ENCODE measurements at regions not wholly inside any gene's neighbourhood (a gene's known extent, or its start where the extent isn't known, plus 50 kb on each side); places are given as distances from the start of the nearest gene placed in this dataset.

- H3K4me2 ChIP-seq (ENCODE audit: low read length), result no peak overlapping the region
- H3K27me3 ChIP-seq (ENCODE audit: insufficient read depth, low read length), result peaks cover 5% of the 10 kb centered on the region
- Mint-ChIP-seq H3K27ac (ENCODE audit: unreplicated experiment) (no peak overlapping the region), H3K4me3 (ENCODE audit: unreplicated experiment) (no peak overlapping the region), H3K27me3 (ENCODE audit: low read depth, unreplicated experiment) (no peaks in the 10 kb centered on the region), H3K36me3 (ENCODE audit: low read depth, unreplicated experiment) (no peaks in the 10 kb centered on the region), H3K4me1 (ENCODE audit: low read depth, unreplicated experiment) (peaks cover 17% of the 10 kb centered on the region), H3K9me3 (ENCODE audit: unreplicated experiment) (no peaks in the 10 kb centered on the region)
- DNase-seq (ENCODE audit: low read depth) (no peak), FAIRE-seq (no peak)
- H3K9me3 ChIP-seq (ENCODE audit: insufficient read depth, low read depth, low read length), result no peaks in the 10 kb centered on the region
- no peaks in the 10 kb centered on the region for H4K20me1 ChIP-seq (ENCODE audit: insufficient read depth, low read length)
- H3K79me2 ChIP-seq (ENCODE audit: insufficient read depth, low read length), result no peaks in the 10 kb centered on the region
- no peaks in the 10 kb centered on the region for H3K4me1 ChIP-seq (ENCODE audit: insufficient read depth, low read length)
- no peak overlapping the region for H3K27ac ChIP-seq (ENCODE audit: low read depth, low read length)
- no peak overlapping the region for H2AFZ ChIP-seq (ENCODE audit: low read depth, low read length)
- no peak overlapping the region for H3K9ac ChIP-seq (ENCODE audit: low read length)
- H3K4me3 ChIP-seq (ENCODE audit: insufficient read depth, low read depth, low read length), result no peak overlapping the region
- no peak for TF ChIP-seq CTCF (IDR thresholded peaks at IDR 0.05; ENCODE audit: insufficient read depth, low read depth, low read length)
- TF ChIP-seq EZH2 (IDR thresholded peaks at IDR 0.05; ENCODE audit: insufficient read depth, low read length), result no peak
- no peaks in the 10 kb centered on the region for H3K36me3 ChIP-seq (ENCODE audit: insufficient read depth, low read length)
Measured at GRCh38 chr6:137357948-137358266, 136.3 kb downstream of the OLIG3 start.

GRCh38 chr6:137357263-137357947 is 136.8 kb downstream of the OLIG3 start:
- FAIRE-seq (no peak), DNase-seq (ENCODE audit: low read depth) (no peak)
- H4K20me1 ChIP-seq (ENCODE audit: insufficient read depth, low read length), result no peaks in the 10 kb centered on the region
- no peak overlapping the region for H3K9ac ChIP-seq (ENCODE audit: low read length)
- H3K36me3 ChIP-seq (ENCODE audit: insufficient read depth, low read length), result no peaks in the 10 kb centered on the region
- H3K4me2 ChIP-seq (ENCODE audit: low read length), result no peak overlapping the region
- H2AFZ ChIP-seq (ENCODE audit: low read depth, low read length), result peak overlapping the region; percentile 8
- peaks cover 5% of the 10 kb centered on the region for H3K27me3 ChIP-seq (ENCODE audit: insufficient read depth, low read length)
- peaks cover 12% of the 10 kb centered on the region for H3K4me1 Mint-ChIP-seq (ENCODE audit: low read depth, unreplicated experiment)
- H3K9me3 Mint-ChIP-seq (ENCODE audit: unreplicated experiment), result no peaks in the 10 kb centered on the region
- no peaks in the 10 kb centered on the region for H3K4me1 ChIP-seq (ENCODE audit: insufficient read depth, low read length)
- H3K9me3 ChIP-seq (ENCODE audit: insufficient read depth, low read depth, low read length), result no peaks in the 10 kb centered on the region
- no peaks in the 10 kb centered on the region for H3K27me3 Mint-ChIP-seq (ENCODE audit: low read depth, unreplicated experiment)
- H3K36me3 Mint-ChIP-seq (ENCODE audit: low read depth, unreplicated experiment), result no peaks in the 10 kb centered on the region
- no peak overlapping the region for H3K4me3 ChIP-seq (ENCODE audit: insufficient read depth, low read depth, low read length)
- no peaks in the 10 kb centered on the region for H3K79me2 ChIP-seq (ENCODE audit: insufficient read depth, low read length)
- no peak overlapping the region for H3K27ac Mint-ChIP-seq (ENCODE audit: unreplicated experiment)
- TF ChIP-seq EZH2 (IDR thresholded peaks at IDR 0.05; ENCODE audit: insufficient read depth, low read length), result no peak
- TF ChIP-seq CTCF (IDR thresholded peaks at IDR 0.05; ENCODE audit: insufficient read depth, low read depth, low read length), result no peak
- H3K27ac ChIP-seq (ENCODE audit: low read depth, low read length), result no peak overlapping the region
- H3K4me3 Mint-ChIP-seq (ENCODE audit: unreplicated experiment), result no peak overlapping the region

- no peak overlapping the region for H3K27ac Mint-ChIP-seq (ENCODE audit: unreplicated experiment)
- FAIRE-seq, result no peak
Measured at GRCh38 chr6:137353842-137354397, 134.7 kb upstream of the IFNGR1 start.

More at GRCh38 chr6:137353842-137354397, 134.7 kb upstream of the IFNGR1 start:
- peaks cover 18% of the 10 kb centered on the region for H3K4me1 Mint-ChIP-seq (ENCODE audit: low read depth, unreplicated experiment)
- Histone ChIP-seq H4K20me1 (ENCODE audit: insufficient read depth, low read length) (no peaks in the 10 kb centered on the region), H3K4me1 (ENCODE audit: insufficient read depth, low read length) (no peaks in the 10 kb centered on the region), H3K79me2 (ENCODE audit: insufficient read depth, low read length) (no peaks in the 10 kb centered on the region), H3K4me2 (ENCODE audit: low read length) (no peak overlapping the region), H3K4me3 (ENCODE audit: insufficient read depth, low read depth, low read length) (no peak overlapping the region), H3K27me3 (ENCODE audit: insufficient read depth, low read length) (peaks cover 5% of the 10 kb centered on the region), H3K27ac (ENCODE audit: low read depth, low read length) (no peak overlapping the region), H2AFZ (ENCODE audit: low read depth, low read length) (no peak overlapping the region), H3K9ac (ENCODE audit: low read length) (no peak overlapping the region), H3K36me3 (ENCODE audit: insufficient read depth, low read length) (no peaks in the 10 kb centered on the region), H3K9me3 (ENCODE audit: insufficient read depth, low read depth, low read length) (no peaks in the 10 kb centered on the region)
- H3K9me3 Mint-ChIP-seq (ENCODE audit: unreplicated experiment), result no peaks in the 10 kb centered on the region
- no peaks in the 10 kb centered on the region for H3K27me3 Mint-ChIP-seq (ENCODE audit: low read depth, unreplicated experiment)
- DNase-seq (ENCODE audit: low read depth), result no peak
- H3K4me3 Mint-ChIP-seq (ENCODE audit: unreplicated experiment), result no peak overlapping the region
- TF ChIP-seq EZH2 (IDR thresholded peaks at IDR 0.05; ENCODE audit: insufficient read depth, low read length), result no peak
- no peak for TF ChIP-seq CTCF (IDR thresholded peaks at IDR 0.05; ENCODE audit: insufficient read depth, low read depth, low read length)
- no peaks in the 10 kb centered on the region for H3K36me3 Mint-ChIP-seq (ENCODE audit: low read depth, unreplicated experiment)
